Ramos (cell line): ENCODE measurements at regions not wholly inside any gene's neighbourhood (a gene's known extent, or its start where the extent isn't known, plus 50 kb on each side); places are given as distances from the start of the nearest gene placed in this dataset.
"Not testable (repeated sequence)": the region's sequence is repeated elsewhere in the genome, so short reads cannot be mapped to it uniquely, and the experiment has no call there.

Experiments used
- in situ Hi-C: fragments of 300-500 bp; cut with MboI; formaldehyde crosslinking; loops from one replicate; pipeline ENCODE4 v1.14.3; 2022; ENCODE audit warnings: low sequenced_read_pairs; ENCODE audit not compliant: unreplicated experiment

GRCh38 chr4:164251257-164251656 is 502.7 kb upstream of the SMIM31 start:
- in situ Hi-C loops = no loop called here

DNA sequence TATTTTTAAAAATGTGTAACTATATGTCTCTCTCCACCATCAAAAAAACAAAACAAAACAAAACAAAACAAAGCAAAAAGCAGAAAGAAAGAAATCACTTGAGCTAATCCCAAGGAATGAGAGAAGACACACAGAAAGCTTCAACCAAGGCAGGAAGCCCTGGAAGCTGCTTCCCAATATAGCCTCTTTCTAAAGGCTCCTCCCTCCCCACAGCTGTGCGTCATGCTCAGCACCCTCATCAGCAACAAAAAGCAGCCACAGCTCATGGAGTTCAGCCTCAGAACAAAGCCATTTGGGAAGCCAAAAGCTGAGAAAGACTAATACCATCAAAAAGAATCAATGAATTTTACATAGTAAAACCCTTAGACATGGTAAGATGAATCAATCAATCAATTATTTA is 501.6 kb upstream of the SMIM31 start:
- in situ Hi-C loops = no loop called here

GRCh38 chr4:164261831-164262230 is 492.1 kb upstream of the SMIM31 start:
- in situ Hi-C loops = no loop called here

DNA sequence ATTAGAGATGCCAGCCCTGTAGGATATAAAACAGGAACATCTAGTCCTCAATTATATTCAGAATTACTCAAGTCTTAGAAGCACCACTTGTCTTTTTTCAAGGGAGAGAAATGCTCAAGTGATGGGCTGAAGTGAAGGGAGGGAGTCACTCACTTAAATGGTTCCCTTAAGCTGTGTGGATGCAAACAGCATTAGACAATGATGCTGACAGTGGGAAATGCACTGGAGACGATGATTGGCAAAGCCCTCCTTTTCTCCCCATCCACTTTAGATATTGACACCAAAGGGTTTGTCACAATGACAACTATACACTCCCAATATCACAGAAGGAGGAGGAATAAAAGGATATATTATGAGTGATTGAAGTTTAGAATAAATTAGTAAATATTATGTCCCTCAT is 491.4 kb upstream of the SMIM31 start:
- in situ Hi-C loops = not testable (repeated sequence)

DNA sequence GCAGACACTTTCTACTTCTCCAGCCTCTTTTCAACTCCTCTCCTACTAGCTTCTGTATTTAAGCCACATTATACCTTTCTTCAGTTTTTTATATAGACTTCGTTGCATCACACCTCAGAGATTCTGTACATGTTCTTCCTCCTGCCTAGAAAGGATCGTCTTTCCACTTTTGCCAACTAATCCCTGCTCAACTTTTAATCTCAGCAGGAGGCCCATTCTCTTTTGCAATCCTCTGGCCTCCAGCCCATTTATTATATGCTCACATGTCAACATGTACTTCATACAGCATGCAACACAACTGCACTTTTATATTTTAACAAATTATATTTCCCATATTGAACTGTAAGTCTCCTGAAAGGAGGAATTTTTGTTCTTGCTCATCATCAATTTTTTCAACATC is 476.5 kb upstream of the SMIM31 start:
- in situ Hi-C loops = not testable (repeated sequence)

DNA sequence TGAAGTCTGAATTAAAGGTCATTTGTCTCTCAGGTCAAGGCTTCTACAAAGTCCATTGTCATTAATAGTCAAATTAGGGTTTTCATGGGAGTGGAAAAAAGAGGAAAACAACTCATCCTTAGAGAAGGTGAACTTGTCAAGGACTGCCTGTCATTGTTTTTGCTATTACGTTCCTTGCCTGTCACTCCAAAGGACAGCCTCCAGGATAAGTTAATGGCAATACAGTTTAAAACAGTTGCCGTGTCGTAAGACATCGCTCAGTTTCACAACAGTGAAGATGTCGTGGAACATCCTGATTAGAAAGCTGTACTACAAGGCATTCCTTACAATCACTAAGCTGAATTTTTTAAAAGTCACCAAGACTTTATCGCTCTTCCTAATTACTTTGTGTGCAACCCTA is 466.8 kb upstream of the SMIM31 start:
- in situ Hi-C loops = no loop called here

- in situ Hi-C loops = no loop called here
These were observed 465.4 kb upstream of the SMIM31 start for GRCh38 chr4:164288578-164288977.

DNA sequence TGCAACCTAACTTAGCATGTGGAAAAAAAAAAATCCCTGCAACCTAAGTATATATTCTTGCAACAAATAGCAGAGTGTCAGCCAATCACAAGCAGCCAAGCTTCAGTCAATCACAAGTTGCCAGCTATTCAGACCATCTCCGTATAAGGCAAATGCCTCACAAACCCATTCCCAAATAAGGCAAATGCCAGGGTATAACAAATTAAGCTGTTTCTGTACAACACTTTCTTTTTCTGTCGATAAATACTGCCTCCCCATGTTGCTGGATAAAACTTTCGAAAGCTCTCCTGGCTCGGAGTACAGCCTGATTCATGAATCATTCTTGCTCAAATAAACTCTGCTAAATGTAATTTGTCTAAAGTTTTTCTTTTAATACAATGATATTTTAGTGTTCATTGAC is 460.7 kb upstream of the SMIM31 start:
- in situ Hi-C loops = no loop called here

- in situ Hi-C loops = no loop called here
These were observed 460.2 kb upstream of the SMIM31 start for GRCh38 chr4:164293743-164294142.

GRCh38 chr4:164301430-164301829 is 452.5 kb upstream of the SMIM31 start:
- in situ Hi-C loops = no loop called here

DNA sequence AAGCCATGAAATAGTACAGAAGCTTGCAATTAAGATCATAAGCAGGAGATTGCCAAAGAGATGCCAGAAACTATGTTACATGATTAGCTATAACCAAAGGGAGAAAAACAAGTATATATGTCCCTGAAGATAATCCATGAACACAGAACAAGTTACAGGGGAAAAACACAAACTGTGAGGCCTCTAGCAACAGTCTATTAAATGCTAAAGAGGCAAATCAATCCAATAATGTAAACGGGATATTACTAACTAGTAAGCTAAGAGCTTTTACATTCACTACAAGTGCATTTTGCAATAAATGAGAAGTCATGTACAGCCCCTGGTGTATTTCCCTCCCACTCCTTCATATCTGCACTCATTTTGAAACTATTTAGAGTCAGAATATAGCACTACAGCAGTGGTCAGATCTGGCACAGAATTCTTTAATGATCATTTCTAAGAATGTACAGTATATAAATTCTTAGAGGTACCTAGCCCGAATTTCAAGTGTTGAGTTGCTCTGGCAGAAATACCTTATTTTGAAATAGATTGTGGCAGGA is 449.8 kb upstream of the SMIM31 start:
- in situ Hi-C loops = no loop called here

- in situ Hi-C loops = no loop called here
These were observed 449.1 kb upstream of the SMIM31 start for GRCh38 chr4:164304861-164305260.

GRCh38 chr4:164307262-164307661 is 446.7 kb upstream of the SMIM31 start:
- in situ Hi-C loops = no loop called here

- in situ Hi-C loops = no loop called here
These were observed 441.3 kb upstream of the SMIM31 start for GRCh38 chr4:164312671-164313070.

- in situ Hi-C loops = no loop called here
These were observed 440.1 kb upstream of the SMIM31 start for GRCh38 chr4:164313853-164314252.

GRCh38 chr4:164318350-164318749 is 435.6 kb upstream of the SMIM31 start:
- in situ Hi-C loops = no loop called here

DNA sequence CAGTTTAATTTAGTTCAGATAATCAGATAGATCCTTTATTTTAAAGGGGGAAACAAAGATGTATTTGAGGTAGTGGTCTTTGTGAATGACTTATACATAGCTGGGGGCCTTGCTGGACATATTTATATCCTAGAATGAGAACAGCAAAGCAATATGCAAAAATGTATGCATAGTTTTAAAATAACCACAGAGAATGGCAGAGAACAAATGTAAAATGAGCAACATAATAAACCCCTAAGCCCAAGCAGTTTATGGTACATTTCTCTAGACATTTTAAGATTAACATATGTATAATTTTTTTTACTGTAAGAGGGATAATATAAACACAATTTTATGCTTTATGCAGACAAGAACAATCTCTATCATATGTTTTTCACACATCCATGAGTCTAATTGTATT is 434.2 kb upstream of the SMIM31 start:
- in situ Hi-C loops = no loop called here

- in situ Hi-C loops = no loop called here
These were observed 433.1 kb upstream of the SMIM31 start for GRCh38 chr4:164320847-164321246.

GRCh38 chr4:164326056-164326455 is 427.9 kb upstream of the SMIM31 start:
- in situ Hi-C loops = no loop called here

DNA sequence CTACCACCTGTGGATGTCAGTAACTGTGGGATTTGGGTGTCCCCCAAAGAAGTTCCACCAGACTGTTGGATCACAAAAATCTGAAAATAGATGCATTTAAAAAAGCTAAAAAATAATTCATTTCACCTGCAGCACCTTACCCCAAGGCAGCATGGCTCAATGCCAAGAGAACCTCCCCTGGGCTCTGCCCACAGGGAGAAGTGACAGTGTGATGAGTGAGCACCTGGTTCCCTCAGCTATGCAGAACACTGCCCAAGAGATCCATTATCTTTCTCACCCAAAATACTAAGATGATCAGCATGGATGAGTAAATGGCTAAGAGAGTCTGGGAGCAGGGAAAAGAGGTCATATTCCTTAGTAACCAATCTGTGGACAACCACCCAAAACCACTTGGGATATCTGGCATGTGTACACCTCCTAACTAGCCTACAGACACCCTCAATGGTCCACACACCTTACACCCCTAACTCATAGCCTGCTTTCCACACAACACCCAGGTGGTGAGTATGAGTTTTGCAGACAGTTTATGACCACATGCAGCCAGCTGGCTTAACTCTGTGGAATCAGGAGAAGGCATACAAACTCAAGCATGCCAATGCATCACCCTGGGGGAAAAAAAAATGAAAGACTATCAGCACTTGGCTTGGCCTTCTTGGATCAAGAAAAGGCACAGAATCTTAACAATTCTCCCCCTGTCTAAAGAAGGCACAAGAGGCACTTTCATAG is 416.5 kb upstream of the SMIM31 start:
- in situ Hi-C loops = no loop called here

GRCh38 chr4:164343472-164343976 is 410.4 kb upstream of the SMIM31 start:
- in situ Hi-C loops = no loop called here

DNA sequence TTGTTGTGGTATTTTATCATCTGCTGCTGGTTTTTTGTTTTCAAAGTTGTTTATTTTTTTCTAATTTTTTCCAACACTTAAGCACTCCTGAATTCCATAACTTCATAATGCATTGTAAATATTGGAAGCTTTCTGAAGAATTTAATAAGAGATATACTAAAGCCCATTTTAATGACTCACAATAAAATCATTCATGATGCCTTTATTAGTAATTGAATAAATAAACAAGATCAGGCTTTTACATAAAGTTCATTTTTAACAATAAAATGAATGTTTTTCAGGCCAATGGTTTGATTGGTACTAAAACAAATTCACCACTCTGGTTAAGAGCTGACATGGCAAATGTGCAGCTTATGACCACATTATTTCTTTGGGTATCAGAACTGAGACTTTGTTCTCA is 408.2 kb upstream of the SMIM31 start:
- in situ Hi-C loops = no loop called here
